SU-DHL-6 (cell line): ENCODE measurements at regions not wholly inside any gene's neighbourhood (a gene's known extent, or its start where the extent isn't known, plus 50 kb on each side); places are given as distances from the start of the nearest gene placed in this dataset.

ENCODE experiments used
- H2AFZ ChIP-seq: fragments of 200-600 bp; sonication (generic); 2 replicates; pipeline ENCODE4 v1.6.1; 2014; ENCODE audit warnings: low read depth, mild to moderate bottlenecking, moderate library complexity, mixed read lengths, antibody characterized with exemption, low read length; ENCODE audit not compliant: severe bottlenecking
- H3F3A ChIP-seq: fragments of 200-600 bp; shearing (Covaris generic); 2 replicates; pipeline ENCODE4 v1.6.0; 2016; ENCODE audit warnings: antibody characterized with exemption, mild to moderate bottlenecking; ENCODE audit not compliant: insufficient read depth
- H3K27ac ChIP-seq: fragments of 200-600 bp; sonication (generic); 2 replicates; pipeline ENCODE4 v1.5.1; 2016; ENCODE audit warnings: low read depth, mild to moderate bottlenecking, low read length, moderate library complexity, mixed read lengths
- H3K27me3 ChIP-seq: fragments of 200-600 bp; sonication (generic), shearing (Covaris generic); 2 replicates; pipeline ENCODE4 v1.6.0; 2014; ENCODE audit warnings: mild to moderate bottlenecking, low read length
- H3K36me3 ChIP-seq: fragments of 200-600 bp; sonication (generic); 2 replicates; pipeline ENCODE4 v1.6.1; 2014; ENCODE audit warnings: mild to moderate bottlenecking, low read length, mixed read lengths
- H3K4me2 ChIP-seq: fragments of 300-600, 200-600 bp; shearing (Covaris generic), sonication (generic); 2 replicates; pipeline ENCODE4 v1.6.0; 2014; ENCODE audit warnings: low read length, low read depth, mild to moderate bottlenecking; ENCODE audit not compliant: poor library complexity, severe bottlenecking
- H3K4me3 ChIP-seq: fragments of 200-600 bp; sonication (generic); 2 replicates; pipeline ENCODE4 v1.5.1; 2014; ENCODE audit warnings: antibody characterized with exemption, low read length, mild to moderate bottlenecking, mixed read lengths; ENCODE audit not compliant: insufficient read depth, poor library complexity, severe bottlenecking
- H3K79me2 ChIP-seq: fragments of 200-600 bp; sonication (generic); 2 replicates; pipeline ENCODE4 v1.6.1; 2014; ENCODE audit warnings: mild to moderate bottlenecking, low read length, moderate library complexity; ENCODE audit not compliant: insufficient read depth
- H3K9ac ChIP-seq: fragments of 200-600 bp; sonication (generic); 2 replicates; pipeline ENCODE4 v1.7.0; 2014; ENCODE audit warnings: mild to moderate bottlenecking, low read length
- H3K9me2 ChIP-seq: fragments of 200-600 bp; sonication (generic); replicated peaks from 2 replicates; pipeline ENCODE4 v1.6.1; 2014; ENCODE audit warnings: low read length; ENCODE audit not compliant: insufficient read depth
- H3K9me3 ChIP-seq: fragments of 200-600 bp; sonication (generic); 2 replicates; pipeline ENCODE4 v1.6.1; 2014; ENCODE audit warnings: low read length, mixed read lengths; ENCODE audit not compliant: insufficient read depth
- H4K20me1 ChIP-seq: fragments of 200-600 bp; sonication (generic); 2 replicates; pipeline ENCODE4 v1.6.1; 2014; ENCODE audit warnings: low read depth, mild to moderate bottlenecking, antibody characterized with exemption, low read length, moderate library complexity, mixed read lengths
- CTCF ChIP-seq: fragments of 200-600 bp; sonication (generic); IDR thresholded peaks from one replicate; pipeline ENCODE4 v1.5.1; 2017; ENCODE audit warnings: antibody characterized with exemption, mild to moderate bottlenecking, low read length, moderate library complexity; ENCODE audit not compliant: insufficient read depth, poor library complexity, severe bottlenecking
- EZH2phosphoT487 ChIP-seq: fragments of 200-600 bp; sonication (generic), shearing (Covaris generic); conservative IDR thresholded peaks from 2 replicates; pipeline ENCODE4 v1.6.1; 2018; ENCODE audit warnings: mild to moderate bottlenecking, antibody characterized with exemption, low read length, moderate library complexity, mixed read lengths

GRCh38 chr2:151182899-151183809 lies 78.5 kb downstream of the RBM43 start:
- Histone ChIP-seq H3K79me2 (no peaks in the 10 kb centered on the region), H4K20me1 (no peaks in the 10 kb centered on the region), H3K4me3 (no peak overlapping the region), H3F3A (no peaks in the 10 kb centered on the region), H3K27me3 (no peaks in the 10 kb centered on the region), H2AFZ (no peak overlapping the region), H3K9me2 (no peaks in the 10 kb centered on the region), H3K36me3 (no peaks in the 10 kb centered on the region), H3K4me2 (no peak overlapping the region), H3K27ac (no peak overlapping the region), H3K9me3 (no peaks in the 10 kb centered on the region), H3K9ac (no peak overlapping the region)
- TF ChIP-seq EZH2phosphoT487 (no peak), CTCF (no peak)

- H3K9ac ChIP-seq = no peak overlapping the region
- no peak overlapping the region for H2AFZ ChIP-seq
- H3K79me2 ChIP-seq = no peaks in the 10 kb centered on the region
- no peak overlapping the region for H3K4me3 ChIP-seq
- H3K27ac ChIP-seq = no peak overlapping the region
- H3K27me3 ChIP-seq = no peaks in the 10 kb centered on the region
- no peak for TF ChIP-seq EZH2phosphoT487
- no peak for TF ChIP-seq CTCF
- no peak overlapping the region for H3K4me2 ChIP-seq
- H3K9me2 ChIP-seq = no peaks in the 10 kb centered on the region
- no peaks in the 10 kb centered on the region for H3F3A ChIP-seq
- no peaks in the 10 kb centered on the region for H4K20me1 ChIP-seq
- H3K9me3 ChIP-seq = no peaks in the 10 kb centered on the region
- H3K36me3 ChIP-seq = no peaks in the 10 kb centered on the region
These were observed 79.3 kb downstream of the RBM43 start for GRCh38 chr2:151182396-151182795.

GRCh38 chr2:151181524-151181923 lies 80.1 kb downstream of the RBM43 start:
- Histone ChIP-seq H3K36me3 (no peaks in the 10 kb centered on the region), H3K27ac (no peak overlapping the region), H3K27me3 (no peaks in the 10 kb centered on the region), H4K20me1 (no peaks in the 10 kb centered on the region), H2AFZ (no peak overlapping the region), H3K79me2 (no peaks in the 10 kb centered on the region), H3K4me3 (no peak overlapping the region), H3K9ac (no peak overlapping the region), H3F3A (no peaks in the 10 kb centered on the region), H3K9me3 (no peaks in the 10 kb centered on the region), H3K9me2 (no peaks in the 10 kb centered on the region), H3K4me2 (no peak overlapping the region)
- TF ChIP-seq EZH2phosphoT487 (no peak), CTCF (no peak)
